ENCODE measurements at regions not wholly inside any gene's neighbourhood (a gene's known extent, or its start where the extent isn't known, plus 50 kb on each side); places are given as distances from the start of the nearest gene placed in this dataset.

DNA sequence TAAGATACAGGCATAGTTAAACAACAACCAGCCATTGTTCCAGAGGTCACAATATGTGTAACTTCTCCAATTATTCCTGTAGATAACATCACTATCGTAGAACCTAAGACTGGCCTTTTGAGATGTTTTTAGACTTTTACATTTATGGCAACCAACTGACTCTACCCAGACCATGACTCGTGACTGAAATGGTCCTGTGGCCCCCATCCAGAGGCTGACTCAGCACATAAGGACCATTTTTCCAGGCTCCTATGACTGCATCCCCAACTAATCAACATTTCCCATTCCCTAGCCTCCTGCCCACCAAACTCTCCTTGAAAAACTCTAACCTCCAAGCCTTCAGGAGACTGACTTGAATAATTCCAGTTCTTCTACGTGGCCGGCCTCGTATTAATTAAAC is 52.6 kb upstream of the NID2 start:
- no peak overlapping the region for H3K4me3 Mint-ChIP-seq
- WGBS, 2 experiments (ENCODE audit: insufficient coverage in 1 of 2, insufficient read length in 1 of 2): 93 to 95% methylated on average over 5 of the region's 5 CpGs
- no peak for DNase-seq
- Histone ChIP-seq H3K36me3 (ENCODE audit: control insufficient read depth, insufficient read depth, low read length) (no peaks in the 10 kb centered on the region), H3K9me3 (ENCODE audit: control insufficient read depth, low read length) (no peaks in the 10 kb centered on the region), H3K9ac (ENCODE audit: extremely low read depth, low read length, poor library complexity, severe bottlenecking) (no peak overlapping the region), H3K27me3 (ENCODE audit: control insufficient read depth, insufficient read depth, low read length, poor library complexity, severe bottlenecking) (no peaks in the 10 kb centered on the region), H3K27ac (ENCODE audit: low read depth, low read length) (no peak overlapping the region), H3K4me3 (ENCODE audit: low read length) (no peak overlapping the region), H3K4me1 (ENCODE audit: control insufficient read depth, insufficient read depth, low read length) (no peaks in the 10 kb centered on the region)
- TF ChIP-seq CTCF (conservative IDR thresholded peaks at IDR 0.05): no peak
- H3K4me1 Mint-ChIP-seq: no peaks in the 10 kb centered on the region
- no peaks in the 10 kb centered on the region for H3K36me3 Mint-ChIP-seq (ENCODE audit: low read depth)
- no peaks in the 10 kb centered on the region for H3K27me3 Mint-ChIP-seq (ENCODE audit: insufficient read depth)
- H3K27ac Mint-ChIP-seq: no peak overlapping the region
- no peaks in the 10 kb centered on the region for H3K9me3 Mint-ChIP-seq

DNA sequence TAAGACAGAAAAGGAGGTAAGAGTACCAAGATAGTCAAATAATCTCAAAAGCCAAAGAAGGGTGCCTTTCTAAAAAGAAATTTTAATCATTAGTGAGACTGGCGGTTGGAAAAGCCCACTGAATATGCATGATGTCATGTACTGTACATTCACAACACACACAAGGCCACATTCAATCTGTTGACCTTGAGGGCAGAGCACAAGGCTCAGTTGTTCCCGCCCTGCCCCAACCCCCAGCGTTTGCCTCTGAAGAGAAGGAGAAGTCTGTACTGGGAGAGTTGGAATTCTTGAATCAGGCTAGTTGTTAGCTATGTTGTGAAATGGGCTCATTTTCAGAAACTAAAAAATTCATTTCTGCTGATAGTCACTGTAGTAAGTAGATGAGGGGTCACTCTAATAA is 50.2 kb upstream of the NID2 start:
- H3K4me3 Mint-ChIP-seq: no peak overlapping the region
- Histone ChIP-seq H3K4me3 (ENCODE audit: low read length) (no peak overlapping the region), H3K36me3 (ENCODE audit: control insufficient read depth, insufficient read depth, low read length) (no peaks in the 10 kb centered on the region), H3K9me3 (ENCODE audit: control insufficient read depth, low read length) (no peaks in the 10 kb centered on the region), H3K9ac (ENCODE audit: extremely low read depth, low read length, poor library complexity, severe bottlenecking) (no peak overlapping the region), H3K27me3 (ENCODE audit: control insufficient read depth, insufficient read depth, low read length, poor library complexity, severe bottlenecking) (no peaks in the 10 kb centered on the region), H3K27ac (ENCODE audit: low read depth, low read length) (no peak overlapping the region), H3K4me1 (ENCODE audit: control insufficient read depth, insufficient read depth, low read length) (no peaks in the 10 kb centered on the region)
- H3K27ac Mint-ChIP-seq: no peak overlapping the region
- H3K36me3 Mint-ChIP-seq (ENCODE audit: low read depth): no peaks in the 10 kb centered on the region
- H3K27me3 Mint-ChIP-seq (ENCODE audit: insufficient read depth): no peaks in the 10 kb centered on the region
- no peaks in the 10 kb centered on the region for H3K9me3 Mint-ChIP-seq
- H3K4me1 Mint-ChIP-seq: no peaks in the 10 kb centered on the region
- DNase-seq: no peak
- TF ChIP-seq CTCF (conservative IDR thresholded peaks at IDR 0.05): no peak
- 76 to 80% methylated on average over 1 to 3 of the region's 3 CpGs for WGBS, 2 experiments (ENCODE audit: insufficient coverage in 1 of 2, insufficient read length in 1 of 2)

Data from endodermal cell (in vitro differentiated cells).